NCI-H345 (cell line): ENCODE measurements at regions not wholly inside any gene's neighbourhood (a gene's known extent, or its start where the extent isn't known, plus 50 kb on each side); places are given as distances from the start of the nearest gene placed in this dataset.
"Not testable (repeated sequence)": the region's sequence is repeated elsewhere in the genome, so short reads cannot be mapped to it uniquely, and the experiment has no call there.

ENCODE experiments used
- DNase-seq: peaks from one replicate; lab custom pipeline; 2025; lab: John Stamatoyannopoulos, UW

- DNase-seq, result no peak
These were observed 236.0 kb downstream of the INHBA start for GRCh38 chr7:41466760-41467384.

- DNase-seq, result no peak
These were observed 237.3 kb downstream of the INHBA start for GRCh38 chr7:41465571-41465970.

GRCh38 chr7:41463770-41464470 is 239.0 kb downstream of the INHBA start:
- no peak for DNase-seq

- no peak for DNase-seq
These were observed 243.1 kb downstream of the INHBA start for GRCh38 chr7:41459623-41460261.

- no peak for DNase-seq
These were observed 243.7 kb downstream of the INHBA start for GRCh38 chr7:41459183-41459582.

- no peak for DNase-seq
These were observed 245.0 kb downstream of the INHBA start for GRCh38 chr7:41457832-41458437.

- DNase-seq, result no peak
These were observed 251.1 kb downstream of the INHBA start for GRCh38 chr7:41451826-41452225.

GRCh38 chr7:41449694-41450093 is 253.2 kb downstream of the INHBA start:
- DNase-seq, result no peak

- DNase-seq, result no peak
These were observed 253.6 kb downstream of the INHBA start for GRCh38 chr7:41449286-41449685.

GRCh38 chr7:41448104-41448503 is 254.8 kb downstream of the INHBA start:
- DNase-seq, result no peak

GRCh38 chr7:41447450-41448042 is 255.3 kb downstream of the INHBA start:
- DNase-seq, result no peak

- DNase-seq, result no peak
These were observed 256.1 kb downstream of the INHBA start for GRCh38 chr7:41446606-41447449.

GRCh38 chr7:41445946-41446345 is 256.9 kb downstream of the INHBA start:
- no peak for DNase-seq

GRCh38 chr7:41445432-41445831 is 257.5 kb downstream of the INHBA start:
- DNase-seq, result no peak

- no peak for DNase-seq
These were observed 263.4 kb downstream of the INHBA start for GRCh38 chr7:41439515-41439879.

- DNase-seq, result no peak
These were observed 264.0 kb downstream of the INHBA start for GRCh38 chr7:41438705-41439514.

GRCh38 chr7:41437257-41438196 is 265.4 kb downstream of the INHBA start:
- DNase-seq, result no peak

GRCh38 chr7:41436139-41436538 is 266.8 kb downstream of the INHBA start:
- no peak for DNase-seq

GRCh38 chr7:41435020-41435419 is 267.9 kb downstream of the INHBA start:
- DNase-seq, result not testable (repeated sequence)

- DNase-seq, result no peak
These were observed 271.2 kb downstream of the INHBA start for GRCh38 chr7:41431671-41432070.
